Embryonic facial prominence (tissue), 1 donor: ENCODE measurements at regions not wholly inside any gene's neighbourhood (a gene's known extent, or its start where the extent isn't known, plus 50 kb on each side); places are given as distances from the start of the nearest gene placed in this dataset.

Source experiments
- DNase-seq: peaks from one replicate; pipeline ENCODE4 v3.0.0-alpha.2; 2016; ENCODE audit errors: extremely low spot score

DNA sequence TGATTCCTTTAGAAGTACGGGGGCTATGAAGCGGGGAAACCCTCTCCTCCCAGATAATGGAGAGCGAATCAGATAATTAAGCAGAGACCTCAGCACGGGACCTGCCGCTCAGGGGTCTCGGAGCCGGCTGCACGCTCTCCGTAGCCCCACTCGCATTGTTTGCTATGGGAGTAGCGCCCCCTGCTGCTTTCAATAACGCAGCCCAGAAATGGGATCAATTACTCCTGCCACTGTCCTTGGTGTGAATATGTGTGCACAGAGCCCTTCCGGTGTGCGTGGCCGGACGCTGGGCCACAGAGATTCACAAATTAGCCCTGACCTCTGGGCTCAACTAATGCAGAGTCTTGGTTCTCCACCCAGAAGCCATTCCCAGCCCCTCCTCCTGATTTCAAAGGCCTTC lies 76.4 kb upstream of the TMEM132C start:
- no peak for DNase-seq

DNA sequence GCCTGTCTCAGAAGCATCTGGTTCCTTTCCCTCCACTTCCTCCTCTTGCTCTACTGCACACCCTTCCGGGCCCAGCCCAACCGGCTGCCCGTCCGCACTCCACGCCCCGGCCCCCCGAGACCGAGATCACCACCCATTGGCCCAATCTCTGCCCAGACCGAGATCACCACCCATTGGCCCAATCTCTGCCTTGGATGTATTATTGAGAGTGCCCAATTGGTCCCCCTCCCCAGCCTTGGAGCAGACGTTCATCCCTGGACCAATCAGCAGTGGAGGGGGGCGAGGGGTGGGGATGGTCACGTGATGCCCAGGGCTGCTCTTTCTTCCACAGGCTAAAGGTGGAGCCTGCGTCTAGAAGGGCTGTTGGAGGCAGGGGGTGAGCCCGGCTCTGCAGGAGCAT lies 75.6 kb upstream of the TMEM132C start:
- DNase-seq = no peak

DNA sequence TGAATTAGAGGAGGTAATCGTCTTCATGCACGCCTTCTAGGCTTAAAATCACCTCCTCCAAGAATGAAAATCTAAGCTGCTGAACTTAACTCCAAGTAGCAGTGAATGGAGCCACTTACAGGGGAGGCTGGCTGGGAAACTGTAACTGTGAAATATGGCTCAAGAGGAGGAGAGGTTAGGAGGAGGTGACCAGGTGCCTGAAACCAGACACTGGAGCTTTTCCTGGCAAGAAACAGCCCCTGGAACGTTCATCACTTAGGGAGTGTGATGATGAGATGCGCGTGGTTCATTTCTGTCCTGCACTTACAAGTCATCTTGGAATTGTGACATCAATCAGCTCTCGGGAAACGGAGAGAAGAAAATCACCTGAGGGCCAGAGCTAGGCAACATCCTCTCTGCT lies 62.3 kb upstream of the TMEM132C start:
- no peak for DNase-seq

DNA sequence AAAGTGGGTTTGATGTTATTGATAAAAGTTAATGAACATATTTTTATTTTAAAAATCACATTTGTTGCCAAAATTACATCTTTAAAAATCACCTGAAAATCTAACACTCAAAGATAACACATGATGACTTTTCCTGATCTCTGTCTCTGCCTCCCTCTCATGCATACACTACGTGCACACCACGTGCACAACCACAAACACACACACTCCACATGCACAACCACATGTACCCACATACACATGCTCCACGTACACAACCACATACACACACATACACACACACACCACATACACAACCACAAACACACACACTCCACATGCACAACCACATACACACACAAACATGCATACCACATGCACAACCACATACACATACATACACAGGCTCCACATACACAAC lies 61.8 kb upstream of the TMEM132C start:
- DNase-seq = no peak

DNA sequence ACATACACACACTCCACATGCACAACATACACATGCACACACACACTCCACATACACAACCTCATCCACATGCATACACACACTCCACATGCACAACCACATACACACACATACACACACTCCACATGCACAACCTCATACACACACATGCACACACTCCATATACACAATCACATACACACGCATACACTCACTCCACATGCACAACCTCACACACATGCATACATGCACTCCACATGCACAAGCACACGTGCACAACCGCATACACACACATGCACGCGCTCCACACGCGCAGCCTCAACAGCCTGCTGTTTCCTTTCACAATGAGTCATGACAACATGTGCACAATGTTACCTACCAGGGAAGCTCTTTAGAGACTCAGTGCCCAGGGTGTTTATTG lies 61.2 kb upstream of the TMEM132C start:
- no peak for DNase-seq
